HG03064 (cell line): ENCODE measurements at regions not wholly inside any gene's neighbourhood (a gene's known extent, or its start where the extent isn't known, plus 50 kb on each side); places are given as distances from the start of the nearest gene placed in this dataset.
"Not testable (repeated sequence)": the region's sequence is repeated elsewhere in the genome, so short reads cannot be mapped to it uniquely, and the experiment has no call there.

Experiments
- ATAC-seq: cut with Tn5 transposase; IDR thresholded peaks from one replicate; pipeline ENCODE4 v1.9.1; 2021; ENCODE audit warnings: low read depth; ENCODE audit not compliant: unreplicated experiment

DNA sequence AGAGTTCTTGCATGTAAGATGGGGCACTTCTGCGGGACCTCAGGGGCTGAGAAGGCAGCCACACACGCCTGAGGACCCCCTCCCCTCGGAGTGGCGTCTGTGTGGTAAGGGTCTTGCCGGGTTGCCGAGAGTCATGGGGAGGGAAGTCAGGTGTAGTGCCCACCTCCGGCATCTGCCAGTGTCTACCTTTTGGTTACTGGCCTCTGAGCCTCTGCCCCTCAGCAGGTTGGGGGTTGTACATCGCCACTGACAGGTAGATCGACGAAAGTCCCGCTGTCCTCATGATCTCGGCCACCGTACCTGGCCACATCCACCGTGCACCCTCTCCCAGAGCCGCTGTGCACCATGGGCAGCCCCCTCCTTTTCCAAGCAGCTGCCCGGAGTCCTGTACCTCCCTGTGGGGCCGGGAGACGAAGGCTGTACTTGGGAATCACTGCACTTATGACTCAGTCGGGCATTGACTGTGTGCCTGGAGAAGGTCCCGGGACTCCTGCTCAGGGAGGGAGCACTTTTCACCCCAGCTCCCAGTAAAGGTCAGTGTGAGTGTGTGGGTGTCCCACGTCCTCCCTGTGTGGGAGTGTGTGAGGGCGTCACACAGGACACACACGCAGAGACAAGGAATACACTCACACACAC, 332.4 kb upstream of the MYT1L start:
- ATAC-seq: no peak

DNA sequence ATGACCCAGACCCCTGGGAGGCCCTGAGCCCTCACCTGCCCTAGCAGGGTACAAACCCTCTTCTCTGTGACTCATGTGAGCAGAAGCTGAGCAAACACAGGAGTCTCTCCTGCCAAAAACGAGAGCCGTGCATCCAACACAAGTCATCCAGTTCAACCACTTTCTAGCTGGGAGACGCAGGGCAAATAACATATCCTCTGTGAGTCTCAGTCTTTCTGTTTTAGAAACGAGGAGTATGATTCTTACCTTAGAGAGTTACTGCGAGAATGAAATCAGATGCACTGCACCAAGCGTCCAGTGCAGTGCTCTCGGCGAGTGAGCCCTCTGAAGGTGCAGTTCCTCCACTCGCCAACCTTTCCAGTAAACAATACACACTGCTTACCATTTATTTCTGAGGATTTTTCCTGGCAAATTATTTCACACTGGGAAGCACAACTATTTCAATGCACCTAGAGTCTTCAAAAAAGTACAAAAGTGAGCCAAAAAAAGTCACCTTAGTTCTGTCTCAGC, 331.8 kb upstream of the MYT1L start:
- ATAC-seq: no peak

DNA sequence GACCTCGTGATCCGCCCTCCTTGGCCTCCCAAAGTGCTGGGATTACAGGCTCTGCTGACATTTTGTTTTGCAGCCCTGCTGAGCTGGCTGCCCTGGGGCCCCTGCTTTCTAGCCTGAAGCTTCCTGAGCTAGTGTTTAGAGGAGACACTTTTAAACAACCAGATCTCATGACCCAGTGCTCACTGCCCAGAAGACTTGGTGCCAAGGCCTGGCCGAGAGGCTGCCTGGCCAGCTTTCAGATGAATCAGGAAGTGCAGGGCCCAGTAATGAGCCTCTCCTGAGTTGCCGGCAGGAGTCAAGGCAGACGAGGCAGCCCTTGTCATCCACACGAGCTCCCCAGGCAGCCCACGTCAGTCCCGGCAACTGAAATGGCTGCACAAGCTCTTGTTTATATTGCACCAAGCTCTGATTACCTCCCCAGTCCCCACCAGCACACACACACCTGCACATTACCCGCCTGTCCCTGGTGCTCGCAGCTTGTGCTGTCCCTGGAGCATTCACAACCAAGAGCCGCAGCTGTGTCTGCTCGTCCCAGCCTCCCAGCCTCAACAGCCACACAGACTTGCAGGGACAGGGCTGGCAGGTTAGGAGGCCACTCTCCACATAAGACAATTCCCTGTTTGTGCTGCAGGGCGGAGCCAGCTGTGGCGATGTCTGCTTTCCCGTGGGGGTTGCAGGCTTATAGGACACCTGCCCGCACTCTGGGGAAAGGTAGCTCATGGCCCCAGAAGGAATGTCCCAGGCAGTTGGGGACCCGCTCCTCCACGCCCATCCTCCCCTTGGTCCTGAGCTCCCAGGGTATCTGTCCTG, 331.2 kb upstream of the MYT1L start:
- ATAC-seq: no peak

DNA sequence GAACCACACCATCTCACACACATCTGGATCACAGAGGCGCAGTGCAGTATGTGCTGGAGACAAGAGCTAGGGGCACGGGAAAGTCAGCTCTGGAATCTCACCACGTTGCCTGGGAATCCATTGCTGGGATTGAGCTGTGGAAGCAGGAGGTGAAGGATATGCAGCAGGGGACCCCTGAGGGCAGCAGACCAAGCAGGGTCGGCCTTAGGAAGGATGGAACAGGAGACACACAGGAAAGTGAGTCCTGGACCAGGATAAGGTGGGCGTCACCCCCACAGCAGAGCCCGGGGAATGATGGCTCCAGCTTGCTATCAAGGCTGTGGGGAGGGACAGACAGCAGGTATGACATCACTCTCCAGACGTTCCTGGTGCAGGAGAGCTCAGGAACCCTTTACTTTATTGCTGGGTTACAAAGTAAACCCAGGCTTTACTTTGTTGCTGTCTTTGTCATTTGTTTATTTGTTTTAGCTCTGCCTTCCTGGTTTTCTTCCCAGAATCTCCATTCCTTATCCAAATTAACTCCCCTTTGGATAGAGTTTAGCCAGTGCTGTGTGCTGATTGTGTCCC, 329.8 kb upstream of the MYT1L start:
- no peak for ATAC-seq

DNA sequence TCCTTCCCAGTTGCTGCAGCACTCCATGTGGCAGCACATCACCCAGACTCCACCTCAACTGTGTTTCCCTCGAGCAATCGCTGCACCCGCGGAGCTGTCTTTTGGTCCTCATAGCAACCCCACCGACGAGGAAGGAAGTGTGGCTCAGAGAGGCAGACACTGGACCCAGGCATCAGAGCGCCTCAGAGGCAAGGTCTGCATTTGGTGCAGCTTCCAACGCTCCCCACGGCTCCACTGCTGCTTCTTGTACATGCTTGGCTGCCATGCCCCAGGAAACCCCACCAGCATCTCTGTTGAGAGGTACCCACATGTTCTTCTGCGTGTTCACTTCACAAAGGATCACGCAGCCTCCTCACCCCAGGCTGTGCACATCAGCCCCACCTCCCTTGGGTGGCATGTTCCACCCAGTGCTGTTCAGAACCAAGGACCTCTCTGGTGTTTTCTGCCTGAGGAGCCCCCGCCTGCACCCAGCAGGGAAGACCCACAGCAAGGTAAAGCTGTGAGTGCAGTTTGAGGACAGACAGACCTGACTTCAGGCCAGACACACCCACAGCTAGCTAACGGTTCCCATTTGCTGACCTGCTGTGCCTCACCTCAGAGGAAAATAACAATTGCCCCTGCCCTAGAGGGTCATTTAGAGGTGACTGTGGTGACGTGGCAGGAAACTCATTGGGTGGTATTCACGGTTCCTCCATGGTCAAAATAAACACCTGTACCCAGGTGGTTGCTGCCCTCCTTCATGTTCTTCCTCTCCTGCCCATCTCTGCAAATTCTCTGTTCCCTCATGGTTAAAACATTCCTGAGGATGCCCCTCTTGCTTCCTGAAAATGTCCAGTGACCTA, 326.3 kb upstream of the MYT1L start:
- ATAC-seq: no peak

DNA sequence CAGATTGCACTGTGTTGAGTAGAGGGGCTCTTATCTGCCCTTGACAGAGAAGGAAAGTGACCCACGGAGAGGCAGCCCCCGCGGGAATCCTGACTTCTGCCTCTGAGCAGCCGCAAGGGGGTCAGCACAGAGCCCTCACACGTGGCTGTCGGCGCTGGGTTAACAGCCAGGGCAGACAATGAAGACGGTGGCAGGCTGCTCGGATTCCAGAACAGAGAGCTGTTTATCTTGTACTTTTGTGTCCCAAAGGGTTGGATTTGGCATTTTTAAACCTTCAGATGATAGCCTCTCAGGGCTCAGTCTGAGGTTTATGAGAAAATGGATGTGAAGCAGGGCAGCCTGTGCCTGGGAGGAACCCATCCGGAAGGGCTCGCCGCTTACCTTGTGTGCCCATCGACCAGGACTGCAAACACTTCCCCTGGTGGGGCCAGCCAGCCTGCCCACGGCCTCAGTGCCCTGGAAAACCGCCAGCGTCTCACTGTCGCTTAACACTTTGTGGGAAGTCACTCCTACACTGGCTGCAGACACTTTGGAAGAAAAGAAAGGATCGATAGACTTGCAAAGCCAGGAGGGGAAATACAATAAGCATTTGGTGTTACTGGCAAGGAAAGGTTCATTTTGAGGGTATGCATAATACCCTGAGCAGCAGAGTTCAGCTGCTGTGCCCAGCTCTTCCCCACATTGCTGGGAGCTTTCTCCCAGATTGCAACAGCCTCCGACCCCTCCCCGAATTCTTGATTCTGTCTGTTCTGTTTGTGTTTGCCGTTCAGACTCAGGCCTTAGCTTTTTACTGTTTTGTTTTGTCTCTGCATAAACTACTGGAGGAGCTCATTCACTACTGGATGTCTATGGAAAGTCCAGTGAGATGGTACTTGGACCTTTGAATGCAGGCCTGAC, 325.3 kb upstream of the MYT1L start:
- ATAC-seq: no peak

DNA sequence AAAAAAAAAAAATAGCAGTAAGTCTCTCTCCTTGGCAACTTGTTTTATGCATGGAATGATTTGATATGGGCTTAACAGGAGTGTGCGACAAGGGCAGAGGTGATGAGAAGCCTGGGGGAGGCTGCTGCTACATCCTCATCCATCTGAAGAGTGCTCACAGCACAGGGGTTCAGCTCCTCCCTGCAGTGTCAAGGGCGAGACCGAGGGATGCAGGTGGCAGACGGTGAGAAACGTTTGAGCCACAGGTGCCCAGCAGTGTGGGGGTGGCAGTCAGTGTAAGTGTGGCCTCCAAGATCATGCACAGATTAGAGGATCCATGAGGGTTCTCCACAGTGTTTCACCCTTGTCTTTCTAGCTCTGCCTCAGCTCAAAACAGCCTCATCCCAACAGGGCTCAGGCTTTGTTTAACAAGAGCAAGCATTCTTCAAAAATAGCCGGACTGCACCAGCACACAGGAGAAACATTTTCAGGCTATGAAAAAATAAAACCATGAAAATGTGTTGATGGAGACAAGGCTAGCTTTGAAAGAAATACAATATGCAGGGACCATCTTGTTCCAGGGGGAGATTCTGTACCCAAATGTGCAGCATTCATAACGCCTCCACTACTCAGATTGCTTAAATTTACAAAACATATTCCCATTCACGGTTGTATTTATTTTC, 324.5 kb upstream of the MYT1L start:
- no peak for ATAC-seq

DNA sequence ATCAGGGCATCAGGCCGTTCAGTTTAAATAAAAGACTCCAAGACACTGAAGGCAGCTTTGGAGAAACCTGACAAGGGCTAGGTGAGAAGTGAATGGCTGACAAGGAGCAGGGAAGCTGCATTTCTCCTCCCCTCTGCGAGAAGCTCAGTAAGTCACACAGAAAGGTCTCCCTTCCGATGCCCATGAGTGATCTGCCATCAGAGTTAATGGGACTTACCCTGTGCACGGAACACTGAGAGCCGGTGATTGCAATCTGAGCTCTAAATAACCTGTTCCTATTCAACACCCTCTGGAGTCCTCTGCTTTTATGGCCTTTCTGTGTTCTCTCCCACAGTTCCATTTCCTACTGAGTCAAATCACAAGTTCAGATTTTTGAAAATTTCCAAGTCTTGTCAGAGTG, 322.2 kb upstream of the MYT1L start:
- ATAC-seq: no peak

DNA sequence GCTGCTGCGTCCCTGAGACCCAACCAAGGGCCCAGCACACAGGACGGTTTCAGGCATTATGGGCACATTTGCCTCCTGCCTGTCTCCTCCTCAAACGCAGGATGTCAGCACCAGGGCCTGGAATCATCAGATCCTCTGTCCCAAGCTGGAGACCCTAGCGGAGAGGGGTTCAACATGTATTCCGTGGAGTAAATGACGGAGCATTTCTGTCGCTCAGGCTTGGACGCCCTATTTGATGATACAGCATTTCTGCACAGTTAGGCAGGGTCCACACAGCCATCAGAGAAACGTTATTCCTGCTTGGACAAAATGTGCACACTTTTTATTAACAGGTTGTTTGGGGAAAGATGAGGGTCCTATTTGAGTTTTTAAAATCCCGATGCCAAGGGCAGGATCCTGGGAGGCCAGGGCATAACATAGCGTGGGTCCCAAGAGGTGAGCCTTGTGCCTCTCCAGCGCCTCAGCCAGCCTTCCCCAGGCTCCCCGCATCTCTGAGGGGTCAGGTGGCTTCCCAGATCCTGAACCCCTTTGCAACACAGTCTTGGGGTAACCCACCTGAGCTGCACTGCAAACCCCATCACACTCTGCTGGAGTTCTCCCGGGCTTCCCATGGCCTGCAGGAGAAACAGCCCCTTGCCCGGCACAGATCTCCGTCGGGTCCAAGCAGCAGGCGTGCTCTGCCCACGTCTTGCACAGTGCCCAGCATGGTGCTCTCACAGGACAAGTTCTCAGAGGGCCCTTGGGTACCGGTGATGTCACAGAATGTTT, 319.7 kb upstream of the MYT1L start:
- no peak for ATAC-seq

DNA sequence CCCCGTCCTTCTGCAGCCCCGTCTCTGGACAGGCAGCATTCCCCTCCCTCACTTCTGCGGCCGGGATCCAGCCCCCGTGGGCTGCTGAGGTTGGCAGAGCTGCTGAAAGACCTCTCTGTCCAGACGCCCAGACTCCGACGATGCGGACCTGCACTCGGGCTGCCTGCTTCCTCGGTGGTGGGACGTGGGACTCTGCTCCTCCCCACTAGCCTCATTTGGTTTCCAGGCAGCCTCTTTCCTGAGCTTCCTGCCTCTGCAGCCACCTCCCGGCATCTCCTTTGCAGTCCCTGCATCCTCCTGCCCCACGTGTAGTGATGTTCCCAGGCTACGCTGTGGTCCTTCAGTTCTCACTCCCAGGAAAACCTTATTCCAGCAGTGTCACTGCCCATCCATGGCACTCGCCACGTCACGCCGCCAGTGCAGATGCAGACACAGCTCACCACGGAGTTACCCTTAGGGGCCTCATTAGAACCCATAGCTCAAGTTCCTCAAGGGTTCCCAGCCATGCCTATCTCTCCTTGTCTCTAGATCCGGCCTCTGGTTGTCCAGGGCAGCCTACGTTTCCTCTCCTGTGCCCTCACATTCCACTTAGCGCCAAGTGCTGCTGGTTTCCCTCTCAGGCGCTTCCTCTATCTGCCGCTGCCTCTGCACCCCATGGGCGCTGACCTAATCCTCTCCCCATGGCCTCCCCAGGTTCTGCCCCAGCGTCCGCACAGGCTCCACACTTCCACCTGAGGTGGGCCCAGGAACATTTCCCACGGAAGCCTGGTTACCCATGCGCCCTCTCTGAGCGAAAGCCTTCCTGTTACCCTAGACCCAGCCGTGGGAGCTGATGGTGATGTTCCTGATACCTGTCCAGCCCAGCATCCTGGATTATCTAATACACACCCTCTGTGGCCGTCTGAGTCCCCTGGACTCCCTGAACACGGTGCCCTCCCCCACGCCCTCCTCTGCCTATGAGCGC, 318.3 kb upstream of the MYT1L start:
- ATAC-seq: no peak

DNA sequence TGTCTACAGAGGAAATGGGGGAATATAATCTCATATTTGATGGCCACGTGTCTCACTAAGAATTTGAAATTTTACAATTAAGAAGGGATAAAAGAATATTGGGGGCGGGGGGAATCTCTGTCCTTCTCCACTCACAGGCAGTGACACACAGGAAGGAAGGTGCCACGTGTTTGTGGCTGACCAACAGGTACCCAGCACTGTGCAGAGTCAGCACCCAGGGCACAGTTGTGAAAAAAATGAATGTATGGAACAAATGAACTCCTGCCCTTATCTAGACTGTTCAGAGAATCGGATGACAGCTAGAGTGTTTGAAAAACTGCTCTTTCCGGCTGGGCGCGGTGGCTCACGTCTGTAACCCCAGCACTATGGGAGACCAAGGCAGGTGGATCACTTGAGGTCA, 317.0 kb upstream of the MYT1L start:
- no peak for ATAC-seq

DNA sequence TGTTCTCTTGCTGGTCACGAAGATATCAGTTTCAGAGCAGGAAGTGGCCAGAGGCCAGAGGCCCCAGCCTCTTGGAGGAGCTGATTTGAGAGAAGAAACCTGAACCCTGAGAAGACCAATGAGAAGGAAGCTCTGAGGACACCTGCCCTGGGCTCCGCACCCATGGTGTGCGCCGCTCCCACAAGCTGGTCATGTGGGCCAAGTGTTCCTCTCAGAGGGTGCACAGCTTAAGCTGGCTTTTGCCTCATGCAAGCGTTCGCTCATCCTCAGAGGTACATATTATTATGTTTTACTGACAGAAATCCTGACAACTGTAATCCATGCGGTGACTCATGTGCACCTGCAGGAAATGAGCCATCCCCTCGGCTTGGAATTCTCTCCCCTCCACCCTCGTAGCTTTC, 316.1 kb upstream of the MYT1L start:
- no peak for ATAC-seq

DNA sequence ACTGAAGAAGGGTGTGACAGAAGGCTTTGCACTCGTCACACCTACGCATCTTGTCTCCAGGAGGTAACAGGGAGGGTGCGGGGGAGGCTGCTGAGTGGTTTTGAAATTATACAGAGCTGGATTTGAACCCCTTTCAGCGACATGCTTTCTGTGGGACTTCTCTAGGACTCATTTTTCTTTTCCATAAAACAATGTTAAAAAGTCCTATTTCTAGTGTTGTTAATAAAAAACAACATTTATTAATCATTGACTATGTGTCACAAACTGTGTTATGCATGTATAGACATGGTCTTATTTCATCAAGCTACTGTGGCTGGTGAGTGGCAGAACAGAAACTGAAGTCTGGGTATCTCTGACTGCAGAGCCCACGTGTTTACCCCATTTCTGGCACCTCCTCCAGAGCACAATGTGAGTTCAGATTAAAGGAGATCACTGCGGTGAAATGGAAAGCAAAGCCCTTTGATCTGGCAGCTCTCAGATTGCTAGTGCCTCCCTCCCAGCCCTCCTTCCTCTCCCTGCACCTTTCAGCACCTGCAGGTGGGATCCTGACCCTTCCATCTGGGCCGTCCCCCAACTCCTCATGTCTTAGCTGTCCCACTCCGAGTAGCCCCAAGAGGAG, 315.5 kb upstream of the MYT1L start:
- no peak for ATAC-seq

DNA sequence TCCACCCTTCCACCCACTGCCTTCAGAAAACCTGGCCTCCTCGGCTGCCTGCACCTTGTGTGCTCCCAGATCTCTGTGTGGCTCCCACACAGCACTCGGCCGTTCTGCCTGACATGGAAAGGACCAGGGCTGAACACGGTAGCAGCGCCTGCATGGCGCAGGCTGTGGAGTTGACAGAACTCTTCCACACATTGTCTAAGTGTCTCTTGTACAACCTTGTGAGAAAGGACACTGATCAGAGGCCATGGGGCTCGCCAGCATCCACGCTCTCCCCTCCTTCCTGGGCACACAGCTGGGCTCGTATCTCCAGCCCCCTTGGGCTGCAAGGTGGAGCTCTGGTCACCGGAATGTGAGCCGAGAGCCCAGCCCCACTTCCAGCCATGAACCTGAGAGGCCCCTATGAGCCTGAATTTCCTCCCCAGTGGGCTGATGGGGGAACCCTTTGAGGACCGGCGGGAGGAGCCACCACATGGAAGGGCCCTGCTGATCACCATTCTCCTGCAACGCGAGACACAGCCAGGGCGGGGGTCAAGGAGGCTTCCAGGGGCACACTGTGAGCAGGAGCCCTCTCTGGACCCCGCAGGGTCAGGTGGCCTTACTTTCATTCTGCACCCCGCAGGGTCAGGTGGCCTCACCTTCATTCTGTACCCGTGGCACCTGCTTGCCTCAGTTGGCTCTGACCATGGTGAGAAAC, 314.2 kb upstream of the MYT1L start:
- ATAC-seq: no peak

DNA sequence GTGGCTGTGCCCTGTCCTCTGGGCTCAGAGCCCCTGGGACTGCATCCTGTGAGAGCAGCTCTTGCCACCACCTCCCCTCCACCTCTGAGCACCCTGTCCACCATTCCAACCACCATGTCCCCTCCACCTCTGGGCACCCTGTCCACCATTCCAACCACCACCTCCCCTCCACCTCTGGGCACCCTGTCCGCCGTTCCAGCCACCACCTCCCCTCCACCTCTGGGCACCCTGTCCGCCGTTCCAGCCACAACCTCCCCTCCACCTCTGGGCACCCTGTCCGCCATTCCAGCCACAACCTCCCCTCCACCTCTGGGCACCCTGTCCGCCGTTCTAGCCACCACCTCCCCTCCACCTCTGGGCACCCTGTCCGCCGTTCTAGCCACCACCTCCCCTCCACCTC, 313.7 kb upstream of the MYT1L start:
- not testable (repeated sequence) for ATAC-seq

DNA sequence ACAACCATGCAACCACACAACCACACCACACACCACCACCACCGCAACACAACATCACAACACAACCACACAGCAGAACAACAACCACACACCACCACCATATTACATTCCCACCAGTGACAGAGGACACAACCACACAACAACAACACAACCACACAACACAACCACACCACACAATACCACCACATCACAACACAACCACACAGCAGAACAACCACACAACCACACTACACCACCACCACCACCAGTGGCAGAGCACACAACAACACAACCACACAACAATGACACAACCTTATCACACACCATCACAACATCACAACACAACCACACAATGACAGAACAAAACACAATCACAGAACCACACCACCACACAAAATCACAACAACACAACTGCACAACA, 313.0 kb upstream of the MYT1L start:
- no peak for ATAC-seq
